ENCODE measurements at regions not wholly inside any gene's neighbourhood (a gene's known extent, or its start where the extent isn't known, plus 50 kb on each side); places are given as distances from the start of the nearest gene placed in this dataset.

GRCh38 chr2:58508006-58508405 lies 266.9 kb upstream of the FANCL start:
- intact Hi-C loops (cut with micrococcal nuclease; ENCODE audit: unreplicated experiment) = no loop called here

GRCh38 chr2:58503918-58504317 lies 262.8 kb upstream of the FANCL start:
- SMC1A ChIA-PET (ENCODE audit: uncharacterized antibody, unreplicated experiment) = no interaction called here
- POLR2A ChIA-PET = no interaction called here
- WGBS (ENCODE audit: insufficient coverage, insufficient replicate concordance, low lambda C conversion rate, missing lambda C conversion rate) = 0% methylated on average over 1 of the region's 1 CpG
- BruUV-seq (replicated peaks) = no TSS peak
- Histone ChIP-seq H3K4me3 (no peak overlapping the region), H3K79me2 (ENCODE audit: control insufficient read depth, insufficient read depth, low read length) (no peaks in the 10 kb centered on the region), H2AFZ (ENCODE audit: control insufficient read depth, low read depth, low read length) (no peak overlapping the region), H3K36me3 (ENCODE audit: control insufficient read depth in 2 of 2, insufficient read depth in 2 of 2, low read length in 1 of 2) (no peaks in the 10 kb centered on the region), H3K9ac (ENCODE audit: control insufficient read depth, insufficient read depth, low read length) (no peak overlapping the region), H3K4me1 (ENCODE audit: control insufficient read depth, insufficient read depth, low read length) (no peaks in the 10 kb centered on the region), H3K27ac (ENCODE audit: control insufficient read depth, insufficient read depth) (no peak overlapping the region), H4K20me1 (ENCODE audit: control insufficient read depth, insufficient read depth) (no peaks in the 10 kb centered on the region), H3K27me3 (replicated peaks in 1 of 2; ENCODE audit: control insufficient read depth in 2 of 2, insufficient read depth in 2 of 2, low read length in 1 of 2) (no peaks in the 10 kb centered on the region), H3K9me3 (replicated peaks; ENCODE audit: control insufficient read depth, insufficient read depth, low read length) (no peaks in the 10 kb centered on the region), H3K4me2 (ENCODE audit: control insufficient read depth, insufficient read depth) (no peak overlapping the region)
- no peak for DNase-seq (ENCODE audit: low read depth, low spot score)
- FAIRE-seq = no peak
- intact Hi-C loops (cut with micrococcal nuclease; ENCODE audit: unreplicated experiment) (no loop called here), in situ Hi-C loops (cut with MboI) (no loop called here)
- RAD21 ChIA-PET (ENCODE audit: unreplicated experiment) = no interaction called here
- ATAC-seq = no peak
- CTCF ChIA-PET = interaction anchor here (0.6 kb wide), 1 partner anchor 532 kb away, joined by 3 read pairs; no protein-coding TSS in a partner anchor
- TF ChIP-seq SMAD1 (IDR thresholded peaks at IDR 0.05; ENCODE audit: low read depth, partially characterized antibody) = no peak
- no peak for TF ChIP-seq IKZF1 (conservative IDR thresholded peaks at IDR 0.05)
- no peak for TF ChIP-seq CUX1 (IDR thresholded peaks at IDR 0.05; ENCODE audit: insufficient replicate concordance, low read depth, low read length)

More at GRCh38 chr2:58508006-58508405, 266.9 kb upstream of the FANCL start:
- WGBS (ENCODE audit: insufficient coverage, insufficient replicate concordance, low lambda C conversion rate, missing lambda C conversion rate) = 24% methylated on average over 4 of the region's 4 CpGs
- no peak for FAIRE-seq
- ChIA-PET CTCF (no interaction called here), SMC1A (ENCODE audit: uncharacterized antibody, unreplicated experiment) (no interaction called here), POLR2A (no interaction called here), RAD21 (ENCODE audit: unreplicated experiment) (no interaction called here)
- no peaks in the 10 kb centered on the region for H4K20me1 ChIP-seq (ENCODE audit: control insufficient read depth, insufficient read depth)
- H3K36me3 ChIP-seq (ENCODE audit: control insufficient read depth in 2 of 2, insufficient read depth in 2 of 2, low read length in 1 of 2) = no peaks in the 10 kb centered on the region
- H3K4me3 ChIP-seq = no peak overlapping the region
- no peaks in the 10 kb centered on the region for H3K27me3 ChIP-seq (replicated peaks in 1 of 2; ENCODE audit: control insufficient read depth in 2 of 2, insufficient read depth in 2 of 2, low read length in 1 of 2)
- no TSS peak for BruUV-seq (replicated peaks)
- H3K9me3 ChIP-seq (replicated peaks; ENCODE audit: control insufficient read depth, insufficient read depth, low read length) = no peaks in the 10 kb centered on the region
- no peak for ATAC-seq
- no peaks in the 10 kb centered on the region for H3K4me1 ChIP-seq (ENCODE audit: control insufficient read depth, insufficient read depth, low read length)
- no peak overlapping the region for H2AFZ ChIP-seq (ENCODE audit: control insufficient read depth, low read depth, low read length)
- in situ Hi-C loops (cut with MboI) = no loop called here
- TF ChIP-seq NFYA (IDR thresholded peaks at IDR 0.05; ENCODE audit: borderline replicate concordance, low read depth, low read length) (no peak), SUZ12 (IDR thresholded peaks at IDR 0.05; ENCODE audit: unreplicated experiment) (no peak), RAD21 (IDR thresholded peaks at IDR 0.05; ENCODE audit: insufficient read depth, low read depth, low read length) (no peak), RFX5 (IDR thresholded peaks at IDR 0.05; ENCODE audit: low read depth, low read length) (no peak), JUND (IDR thresholded peaks at IDR 0.05; ENCODE audit: low read depth, low read length) (no peak), STAT1 (conservative IDR thresholded peaks at IDR 0.05) (no peak), BRCA1 (IDR thresholded peaks at IDR 0.05; ENCODE audit: low read depth, low read length) (no peak), IRF3 (IDR thresholded peaks at IDR 0.05) (no peak), POLR2AphosphoS5 (IDR thresholded peaks at IDR 0.05; ENCODE audit: low read length) (no peak), SPI1 (IDR thresholded peaks at IDR 0.05; ENCODE audit: borderline replicate concordance, insufficient read depth, low read depth, low read length) (no peak), ZNF622 (IDR thresholded peaks at IDR 0.05) (no peak), FOXM1 (IDR thresholded peaks at IDR 0.05; ENCODE audit: low read depth, low read length) (no peak), TARDBP (IDR thresholded peaks at IDR 0.05; ENCODE audit: borderline replicate concordance) (no peak)
- no peak for DNase-seq (ENCODE audit: low read depth, low spot score)
- H3K27ac ChIP-seq (ENCODE audit: control insufficient read depth, insufficient read depth) = no peak overlapping the region
- H3K9ac ChIP-seq (ENCODE audit: control insufficient read depth, insufficient read depth, low read length) = no peak overlapping the region
- H3K4me2 ChIP-seq (ENCODE audit: control insufficient read depth, insufficient read depth) = no peak overlapping the region
- H3K79me2 ChIP-seq (ENCODE audit: control insufficient read depth, insufficient read depth, low read length) = no peaks in the 10 kb centered on the region

All from GM12878 (cell line).